ENCODE measurements at regions not wholly inside any gene's neighbourhood (a gene's known extent, or its start where the extent isn't known, plus 50 kb on each side); places are given as distances from the start of the nearest gene placed in this dataset.

GRCh38 chr15:72833561-72833960 is 50.0 kb upstream of the ADPGK start:
- DNase-seq, result no peak
